Neural cell (in vitro differentiated cells): ENCODE measurements at regions not wholly inside any gene's neighbourhood (a gene's known extent, or its start where the extent isn't known, plus 50 kb on each side); places are given as distances from the start of the nearest gene placed in this dataset.

ENCODE experiments used
- H2AFZ ChIP-seq: fragments of 200-600, 300-800 bp; sonication (generic), shearing (Covaris generic); 2 replicates; pipeline ENCODE4 v1.6.0; 2014; ENCODE audit warnings: low read depth, mild to moderate bottlenecking, antibody characterized with exemption, low read length, moderate library complexity
- H3F3A ChIP-seq: fragments of 200-600 bp; shearing (Covaris generic); 2 replicates; pipeline ENCODE4 v1.6.1; 2016; ENCODE audit warnings: mild to moderate bottlenecking, moderate library complexity, mixed read lengths, antibody characterized with exemption, low read length; ENCODE audit not compliant: insufficient read depth, poor library complexity, severe bottlenecking
- H3K27ac ChIP-seq: fragments of 200-600, 300-800 bp; sonication (generic), shearing (Covaris generic); 2 replicates; pipeline ENCODE4 v1.5.1; 2014; ENCODE audit warnings: mild to moderate bottlenecking, low read length, moderate library complexity
- H3K27me3 ChIP-seq: fragments of 300-800, 200-600 bp; sonication (generic), shearing (Covaris generic); 2 replicates; pipeline ENCODE4 v1.6.0; 2014; ENCODE audit warnings: mild to moderate bottlenecking, low read depth, low read length, moderate library complexity; ENCODE audit not compliant: insufficient read depth
- H3K36me3 ChIP-seq: fragments of 300-800, 200-600 bp; sonication (generic), shearing (Covaris generic); 2 replicates; pipeline ENCODE4 v1.5.1; 2014; ENCODE audit warnings: mild to moderate bottlenecking, antibody characterized with exemption, low read length, moderate library complexity; ENCODE audit not compliant: insufficient read depth
- H3K4me2 ChIP-seq: fragments of 300-800, 200-600 bp; sonication (generic), shearing (Covaris generic); 2 replicates; pipeline ENCODE4 v1.6.0; 2014; ENCODE audit warnings: mild to moderate bottlenecking, low read length
- H3K4me3 ChIP-seq: fragments of 300-800, 200-600 bp; sonication (generic), shearing (Covaris generic); 2 replicates; pipeline ENCODE4 v1.5.1; 2014; ENCODE audit warnings: mild to moderate bottlenecking, low read length, moderate library complexity
- H3K79me2 ChIP-seq: fragments of 200-600 bp; shearing (Covaris generic); replicated peaks from 2 replicates; pipeline ENCODE4 v1.6.0; 2014; ENCODE audit warnings: mild to moderate bottlenecking, low read length, moderate library complexity; ENCODE audit not compliant: insufficient read depth
- H3K9ac ChIP-seq: fragments of 300-800, 200-600 bp; sonication (generic), shearing (Covaris generic); 2 replicates; pipeline ENCODE4 v1.6.1; 2016; ENCODE audit warnings: mild to moderate bottlenecking, low read length, mixed read lengths
- H3K9me2 ChIP-seq: fragments of 200-600 bp; shearing (Covaris generic); 2 replicates; pipeline ENCODE4 v1.6.1; 2016; ENCODE audit warnings: mild to moderate bottlenecking, low read length, mixed read lengths; ENCODE audit not compliant: insufficient read depth
- H3K9me3 ChIP-seq: fragments of 200-600, 300-800 bp; sonication (generic), shearing (Covaris generic); 2 replicates; pipeline ENCODE4 v1.6.1; 2016; ENCODE audit warnings: mild to moderate bottlenecking, mixed run types, low read length, moderate library complexity, mixed read lengths
- H4K20me1 ChIP-seq: fragments of 200-600 bp; shearing (Covaris generic); 2 replicates; pipeline ENCODE4 v1.6.1; 2016; ENCODE audit warnings: mild to moderate bottlenecking, mixed run types; ENCODE audit not compliant: insufficient read depth
- CTCF ChIP-seq: fragments of 450-650 bp; IDR thresholded peaks from 2 replicates; pipeline ENCODE4 v1.5.1; 2014; ENCODE audit warnings: antibody characterized with exemption, mild to moderate bottlenecking, moderate library complexity; ENCODE audit not compliant: poor library complexity, severe bottlenecking
- EP300 ChIP-seq: fragments of 450-650 bp; conservative IDR thresholded peaks from 2 replicates; pipeline ENCODE4 v1.6.1; 2014; ENCODE audit warnings: antibody characterized with exemption, mild to moderate bottlenecking, moderate library complexity; ENCODE audit not compliant: poor library complexity, severe bottlenecking
- EZH2 ChIP-seq: fragments of 200-600, 300-800 bp; shearing (Covaris generic), sonication (generic); IDR thresholded peaks from 2 replicates; pipeline ENCODE4 v1.6.1; 2014; ENCODE audit warnings: antibody characterized with exemption, low read length, borderline replicate concordance, mild to moderate bottlenecking; ENCODE audit not compliant: insufficient read depth, poor library complexity, severe bottlenecking
- MXI1 ChIP-seq: fragments of 450-650 bp; conservative IDR thresholded peaks from 2 replicates; pipeline ENCODE4 v1.6.1; 2014; ENCODE audit warnings: antibody characterized with exemption, mild to moderate bottlenecking; ENCODE audit not compliant: poor library complexity, severe bottlenecking
- POLR2AphosphoS5 ChIP-seq: IDR thresholded peaks from 2 replicates; pipeline ENCODE4 v1.6.1; 2012
- RAD21 ChIP-seq: fragments of 450-650 bp; conservative IDR thresholded peaks from 2 replicates; pipeline ENCODE4 v1.6.1; 2014; ENCODE audit warnings: antibody characterized with exemption, mild to moderate bottlenecking, moderate library complexity
- REST ChIP-seq: IDR thresholded peaks from 2 replicates; pipeline ENCODE4 v1.6.1; 2012; ENCODE audit warnings: borderline replicate concordance
- SMC3 ChIP-seq: fragments of 450-650 bp; conservative IDR thresholded peaks from 2 replicates; pipeline ENCODE4 v1.6.1; 2014; ENCODE audit warnings: antibody characterized with exemption, mild to moderate bottlenecking, moderate library complexity; ENCODE audit not compliant: poor library complexity
- TAF1 ChIP-seq: IDR thresholded peaks from 2 replicates; pipeline ENCODE4 v1.6.1; 2012; ENCODE audit warnings: low read depth

GRCh38 chr6:48628316-48628715 lies 517.3 kb upstream of the PTCHD4 start:
- H3F3A ChIP-seq, result no peaks in the 10 kb centered on the region
- H4K20me1 ChIP-seq, result no peaks in the 10 kb centered on the region
- H3K79me2 ChIP-seq, result no peaks in the 10 kb centered on the region
- no peaks in the 10 kb centered on the region for H3K27me3 ChIP-seq
- H2AFZ ChIP-seq, result no peak overlapping the region
- no peak overlapping the region for H3K27ac ChIP-seq
- TF ChIP-seq POLR2AphosphoS5, result no peak
- no peak for TF ChIP-seq TAF1
- TF ChIP-seq EZH2, result no peak
- TF ChIP-seq CTCF, result no peak
- no peak for TF ChIP-seq EP300
- TF ChIP-seq RAD21, result no peak
- TF ChIP-seq MXI1, result no peak
- TF ChIP-seq REST, result no peak
- no peak for TF ChIP-seq SMC3
- no peaks in the 10 kb centered on the region for H3K36me3 ChIP-seq
- H3K4me2 ChIP-seq, result no peak overlapping the region
- no peaks in the 10 kb centered on the region for H3K9me3 ChIP-seq
- H3K4me3 ChIP-seq, result no peak overlapping the region
- no peak overlapping the region for H3K9ac ChIP-seq
- H3K9me2 ChIP-seq, result no peaks in the 10 kb centered on the region

GRCh38 chr6:48626421-48626820 lies 515.4 kb upstream of the PTCHD4 start:
- H3K9me3 ChIP-seq, result no peaks in the 10 kb centered on the region
- no peak overlapping the region for H3K9ac ChIP-seq
- no peak for TF ChIP-seq REST
- TF ChIP-seq MXI1, result no peak
- no peak for TF ChIP-seq POLR2AphosphoS5
- no peak for TF ChIP-seq CTCF
- TF ChIP-seq SMC3, result no peak
- no peak for TF ChIP-seq TAF1
- TF ChIP-seq EZH2, result no peak
- no peak for TF ChIP-seq RAD21
- no peak for TF ChIP-seq EP300
- no peaks in the 10 kb centered on the region for H3K79me2 ChIP-seq
- H3K36me3 ChIP-seq, result no peaks in the 10 kb centered on the region
- no peaks in the 10 kb centered on the region for H4K20me1 ChIP-seq
- H2AFZ ChIP-seq, result no peak overlapping the region
- H3K9me2 ChIP-seq, result no peaks in the 10 kb centered on the region
- no peak overlapping the region for H3K4me3 ChIP-seq
- no peaks in the 10 kb centered on the region for H3K27me3 ChIP-seq
- no peak overlapping the region for H3K27ac ChIP-seq
- H3F3A ChIP-seq, result no peaks in the 10 kb centered on the region
- no peak overlapping the region for H3K4me2 ChIP-seq
